H9 (cell line): ENCODE measurements at regions not wholly inside any gene's neighbourhood (a gene's known extent, or its start where the extent isn't known, plus 50 kb on each side); places are given as distances from the start of the nearest gene placed in this dataset.

Experiments used
- DNase-seq: peaks from one replicate; pipeline ENCODE4 v3.0.0-alpha.2; 2017
- H2AFZ ChIP-seq: one replicate; pipeline ENCODE4 v1.6.1; 2013; ENCODE audit warnings: mild to moderate bottlenecking, low read length, control low read depth, moderate library complexity
- H2AK5ac ChIP-seq: 2 replicates; pipeline ENCODE4 v1.6.1; 2013; ENCODE audit warnings: low read length, control low read depth, mixed read lengths; ENCODE audit not compliant: insufficient read length
- H2BK120ac ChIP-seq: one replicate; pipeline ENCODE4 v1.6.1; 2013; ENCODE audit warnings: low read depth, mild to moderate bottlenecking, low read length, control low read depth, inconsistent platforms; ENCODE audit not compliant: poor library complexity, severe bottlenecking
- H2BK12ac ChIP-seq: 2 replicates; pipeline ENCODE4 v1.6.1; 2013; ENCODE audit warnings: low read length, control low read depth, mixed read lengths, low read depth; ENCODE audit not compliant: insufficient read length
- H2BK15ac ChIP-seq: 2 replicates; pipeline ENCODE4 v1.6.1; 2013; ENCODE audit warnings: low read depth, low read length, control low read depth
- H2BK20ac ChIP-seq: one replicate; pipeline ENCODE4 v1.6.1; 2013; ENCODE audit warnings: low read depth, mild to moderate bottlenecking, low read length, control low read depth, inconsistent platforms; ENCODE audit not compliant: poor library complexity, severe bottlenecking
- H2BK5ac ChIP-seq: 2 replicates; pipeline ENCODE4 v1.6.1; 2013; ENCODE audit warnings: low read length, control low read depth, mixed read lengths; ENCODE audit not compliant: insufficient read length
- H3K14ac ChIP-seq: 2 replicates; pipeline ENCODE4 v1.6.1; 2013; ENCODE audit warnings: low read length, control low read depth; ENCODE audit not compliant: insufficient read depth
- H3K18ac ChIP-seq: 2 replicates; pipeline ENCODE4 v1.6.1; 2013; ENCODE audit warnings: low read depth, mild to moderate bottlenecking, mixed read lengths, low read length, control low read depth; ENCODE audit not compliant: insufficient read length
- H3K23ac ChIP-seq: 2 replicates; pipeline ENCODE4 v1.6.1; 2013; ENCODE audit warnings: low read length, control low read depth, mixed read lengths, low read depth; ENCODE audit not compliant: insufficient read length
- H3K23me2 ChIP-seq: 2 replicates; pipeline ENCODE4 v1.6.1; 2013; ENCODE audit warnings: low read depth, mild to moderate bottlenecking, mixed read lengths, low read length, control low read depth; ENCODE audit not compliant: insufficient read length, poor library complexity, severe bottlenecking
- H3K27ac ChIP-seq: 2 replicates; pipeline ENCODE4 v1.5.1; 2013; ENCODE audit warnings: low read length, control low read depth, mixed read lengths, low read depth; ENCODE audit not compliant: insufficient read length
- H3K27me3 ChIP-seq: 2 replicates; pipeline ENCODE4 v1.6.1; 2013; ENCODE audit warnings: low read length, control low read depth, inconsistent platforms; ENCODE audit not compliant: insufficient read depth
- H3K4ac ChIP-seq: 2 replicates; pipeline ENCODE4 v1.6.1; 2013; ENCODE audit warnings: low read depth, mild to moderate bottlenecking, control low read depth, inconsistent platforms, low read length, moderate library complexity
- H3K4me1 ChIP-seq: 2 replicates; pipeline ENCODE4 v1.6.1; 2013; ENCODE audit warnings: low read length, control low read depth, inconsistent platforms; ENCODE audit not compliant: insufficient read depth
- H3K4me2 ChIP-seq: 2 replicates; pipeline ENCODE4 v1.6.1; 2013; ENCODE audit warnings: low read length, control low read depth, mixed read lengths; ENCODE audit not compliant: insufficient read length, insufficient read depth
- H3K56ac ChIP-seq: 2 replicates; pipeline ENCODE4 v1.6.1; 2013; ENCODE audit warnings: low read depth, mild to moderate bottlenecking, mixed read lengths, low read length, control low read depth; ENCODE audit not compliant: insufficient read length
- H3K79me1 ChIP-seq: 2 replicates; pipeline ENCODE4 v1.6.1; 2013; ENCODE audit warnings: low read depth, mild to moderate bottlenecking, moderate library complexity, low read length, control low read depth, inconsistent platforms; ENCODE audit not compliant: insufficient read depth, poor library complexity, severe bottlenecking
- H3K79me2 ChIP-seq: 2 replicates; pipeline ENCODE4 v1.6.1; 2013; ENCODE audit warnings: low read length, control low read depth, inconsistent platforms; ENCODE audit not compliant: insufficient read depth
- H3K9ac ChIP-seq: 2 replicates; pipeline ENCODE4 v1.6.1; 2013; ENCODE audit warnings: low read length, control low read depth, mixed read lengths; ENCODE audit not compliant: insufficient read length; ENCODE audit errors: extremely low read depth
- H3K9me3 ChIP-seq: one replicate; pipeline ENCODE4 v1.6.1; 2013; ENCODE audit warnings: low read depth, low read length, inconsistent platforms; ENCODE audit not compliant: control insufficient read depth
- H3T11ph ChIP-seq: one replicate; pipeline ENCODE4 v1.6.1; 2013; ENCODE audit warnings: mild to moderate bottlenecking, low read length, control low read depth, inconsistent platforms
- H4K20me1 ChIP-seq: one replicate; pipeline ENCODE4 v1.6.1; 2013; ENCODE audit not compliant: control insufficient read depth, insufficient read length, insufficient read depth
- H4K5ac ChIP-seq: 2 replicates; pipeline ENCODE4 v1.6.1; 2013; ENCODE audit warnings: low read depth, mild to moderate bottlenecking, mixed read lengths, low read length, control low read depth; ENCODE audit not compliant: insufficient read length
- H4K8ac ChIP-seq: replicated peaks from 2 replicates; pipeline ENCODE4 v1.6.1; 2013; ENCODE audit warnings: low read length, control low read depth, mixed read lengths, low read depth; ENCODE audit not compliant: insufficient read length
- H4K91ac ChIP-seq: 2 replicates; pipeline ENCODE4 v1.6.1; 2013; ENCODE audit warnings: low read depth, mild to moderate bottlenecking, moderate library complexity, mixed read lengths, low read length, control low read depth; ENCODE audit not compliant: insufficient read length
- H3K27ac Mint-ChIP-seq, 3 experiments: 2 replicates in 2 of 3; 3 replicates in 1 of 3; pipeline ENCODE4 v1.8.0; 2020 to 2021; ENCODE audit warnings: mixed read lengths in 3 of 3, mild to moderate bottlenecking in 1 of 3, moderate library complexity in 1 of 3
- H3K27me3 Mint-ChIP-seq: 2 replicates; pipeline ENCODE4 v1.8.0; 2021; ENCODE audit warnings: low read depth, mild to moderate bottlenecking, moderate library complexity, mixed read lengths
- H3K36me3 Mint-ChIP-seq, 3 experiments: 2 replicates in 2 of 3; 3 replicates in 1 of 3; pipeline ENCODE4 v1.8.0; 2020 to 2021; ENCODE audit warnings: low read depth in 3 of 3, mixed read lengths in 3 of 3; ENCODE audit not compliant: insufficient read depth in 1 of 3
- H3K4me1 Mint-ChIP-seq, 2 experiments: 2 replicates each; pipeline ENCODE4 v1.8.0; 2020; ENCODE audit warnings: mixed read lengths in 2 of 2
- H3K4me3 Mint-ChIP-seq, 2 experiments: 2 replicates in 1 of 2; 3 replicates in 1 of 2; pipeline ENCODE4 v1.8.0; 2020 to 2021; ENCODE audit warnings: mild to moderate bottlenecking in 2 of 2, mixed read lengths in 2 of 2, moderate library complexity in 1 of 2
- H3K9me3 Mint-ChIP-seq, 2 experiments: 2 replicates in 1 of 2; 3 replicates in 1 of 2; pipeline ENCODE4 v1.8.0; 2020; ENCODE audit warnings: mild to moderate bottlenecking in 2 of 2, mixed read lengths in 2 of 2, moderate library complexity in 1 of 2
- CTCF ChIP-seq: fragments of 200-600 bp; sonication (generic); conservative IDR thresholded peaks from 3 replicates; pipeline ENCODE4 v1.8.0; 2021; ENCODE audit warnings: antibody characterized with exemption, mild to moderate bottlenecking
- WGBS: extraction: QIAGEN DNeasy Blood & Tissue Kit; methylation state at CpG from one replicate; pipeline ENCODE4 v1.1.7; 2013; ENCODE audit warnings: missing lambda C conversion rate, low lambda C conversion rate, mixed read lengths; ENCODE audit not compliant: insufficient read length; ENCODE audit errors: extremely low coverage; 5-methylcytosine and 5-hydroxymethylcytosine counted together

- H2BK5ac ChIP-seq, result no peak overlapping the region
- H3K4me1 Mint-ChIP-seq, result peaks cover 6 to 12% of the 10 kb centered on the region in 2 experiments; a peak in 3 of 4 replicates
- H2BK120ac ChIP-seq, result no peak overlapping the region
Observed at GRCh38 chr2:59804732-59805131, 748.7 kb downstream of the BCL11A start.

More at GRCh38 chr2:59804732-59805131, 748.7 kb downstream of the BCL11A start:
- no peaks in the 10 kb centered on the region for H3K79me1 ChIP-seq
- H4K5ac ChIP-seq, result no peak overlapping the region
- no peak overlapping the region for H2BK20ac ChIP-seq
- Mint-ChIP-seq H3K27me3 (no peaks in the 10 kb centered on the region), H3K27ac (no peak overlapping the region), H3K36me3 (peaks cover 0 to 5% (median 0%) of the 10 kb centered on the region in 3 experiments; a peak in 1 of 7 replicates), H3K9me3 (peaks cover 0 to 3% of the 10 kb centered on the region in 2 experiments; a peak in 2 of 5 replicates), H3K4me3 (no peak overlapping the region)
- no CpG with 5 or more reads among the region's 6 CpGs for WGBS
- H2BK15ac ChIP-seq, result no peak overlapping the region
- H3T11ph ChIP-seq, result no peak overlapping the region
- H3K14ac ChIP-seq, result no peak overlapping the region
- no peak overlapping the region for H3K56ac ChIP-seq
- no peaks in the 10 kb centered on the region for H3K23me2 ChIP-seq
- no peaks in the 10 kb centered on the region for H4K20me1 ChIP-seq
- H2BK12ac ChIP-seq, result no peak overlapping the region
- H4K8ac ChIP-seq, result no peak overlapping the region
- no peak for DNase-seq
- no peaks in the 10 kb centered on the region for H3K9me3 ChIP-seq
- no peak overlapping the region for H3K27ac ChIP-seq
- no peak for TF ChIP-seq CTCF
- no peaks in the 10 kb centered on the region for H3K27me3 ChIP-seq
- H3K18ac ChIP-seq, result no peak overlapping the region
- H3K23ac ChIP-seq, result no peak overlapping the region
- H2AK5ac ChIP-seq, result no peak overlapping the region
- H2AFZ ChIP-seq, result no peak overlapping the region
- no peaks in the 10 kb centered on the region for H3K4me1 ChIP-seq
- H3K4ac ChIP-seq, result no peak overlapping the region
- H3K9ac ChIP-seq, result no peak overlapping the region
- H3K79me2 ChIP-seq, result no peaks in the 10 kb centered on the region
- H3K4me2 ChIP-seq, result no peak overlapping the region
- H4K91ac ChIP-seq, result no peak overlapping the region
